H9 (cell line): ENCODE measurements at regions not wholly inside any gene's neighbourhood (a gene's known extent, or its start where the extent isn't known, plus 50 kb on each side); places are given as distances from the start of the nearest gene placed in this dataset.

Experiments used
- DNase-seq: peaks from one replicate; pipeline ENCODE4 v3.0.0-alpha.2; 2017
- H2AFZ ChIP-seq: one replicate; pipeline ENCODE4 v1.6.1; 2013; ENCODE audit warnings: mild to moderate bottlenecking, low read length, control low read depth, moderate library complexity
- H2AK5ac ChIP-seq: 2 replicates; pipeline ENCODE4 v1.6.1; 2013; ENCODE audit warnings: low read length, control low read depth, mixed read lengths; ENCODE audit not compliant: insufficient read length
- H2BK120ac ChIP-seq: one replicate; pipeline ENCODE4 v1.6.1; 2013; ENCODE audit warnings: low read depth, mild to moderate bottlenecking, low read length, control low read depth, inconsistent platforms; ENCODE audit not compliant: poor library complexity, severe bottlenecking
- H2BK12ac ChIP-seq: 2 replicates; pipeline ENCODE4 v1.6.1; 2013; ENCODE audit warnings: low read length, control low read depth, mixed read lengths, low read depth; ENCODE audit not compliant: insufficient read length
- H2BK15ac ChIP-seq: 2 replicates; pipeline ENCODE4 v1.6.1; 2013; ENCODE audit warnings: low read depth, low read length, control low read depth
- H2BK20ac ChIP-seq: one replicate; pipeline ENCODE4 v1.6.1; 2013; ENCODE audit warnings: low read depth, mild to moderate bottlenecking, low read length, control low read depth, inconsistent platforms; ENCODE audit not compliant: poor library complexity, severe bottlenecking
- H2BK5ac ChIP-seq: 2 replicates; pipeline ENCODE4 v1.6.1; 2013; ENCODE audit warnings: low read length, control low read depth, mixed read lengths; ENCODE audit not compliant: insufficient read length
- H3K14ac ChIP-seq: 2 replicates; pipeline ENCODE4 v1.6.1; 2013; ENCODE audit warnings: low read length, control low read depth; ENCODE audit not compliant: insufficient read depth
- H3K18ac ChIP-seq: 2 replicates; pipeline ENCODE4 v1.6.1; 2013; ENCODE audit warnings: low read depth, mild to moderate bottlenecking, mixed read lengths, low read length, control low read depth; ENCODE audit not compliant: insufficient read length
- H3K23ac ChIP-seq: 2 replicates; pipeline ENCODE4 v1.6.1; 2013; ENCODE audit warnings: low read length, control low read depth, mixed read lengths, low read depth; ENCODE audit not compliant: insufficient read length
- H3K23me2 ChIP-seq: 2 replicates; pipeline ENCODE4 v1.6.1; 2013; ENCODE audit warnings: low read depth, mild to moderate bottlenecking, mixed read lengths, low read length, control low read depth; ENCODE audit not compliant: insufficient read length, poor library complexity, severe bottlenecking
- H3K27ac ChIP-seq: 2 replicates; pipeline ENCODE4 v1.5.1; 2013; ENCODE audit warnings: low read length, control low read depth, mixed read lengths, low read depth; ENCODE audit not compliant: insufficient read length
- H3K27me3 ChIP-seq: 2 replicates; pipeline ENCODE4 v1.6.1; 2013; ENCODE audit warnings: low read length, control low read depth, inconsistent platforms; ENCODE audit not compliant: insufficient read depth
- H3K4ac ChIP-seq: 2 replicates; pipeline ENCODE4 v1.6.1; 2013; ENCODE audit warnings: low read depth, mild to moderate bottlenecking, control low read depth, inconsistent platforms, low read length, moderate library complexity
- H3K4me1 ChIP-seq: 2 replicates; pipeline ENCODE4 v1.6.1; 2013; ENCODE audit warnings: low read length, control low read depth, inconsistent platforms; ENCODE audit not compliant: insufficient read depth
- H3K4me2 ChIP-seq: 2 replicates; pipeline ENCODE4 v1.6.1; 2013; ENCODE audit warnings: low read length, control low read depth, mixed read lengths; ENCODE audit not compliant: insufficient read length, insufficient read depth
- H3K56ac ChIP-seq: 2 replicates; pipeline ENCODE4 v1.6.1; 2013; ENCODE audit warnings: low read depth, mild to moderate bottlenecking, mixed read lengths, low read length, control low read depth; ENCODE audit not compliant: insufficient read length
- H3K79me1 ChIP-seq: 2 replicates; pipeline ENCODE4 v1.6.1; 2013; ENCODE audit warnings: low read depth, mild to moderate bottlenecking, moderate library complexity, low read length, control low read depth, inconsistent platforms; ENCODE audit not compliant: insufficient read depth, poor library complexity, severe bottlenecking
- H3K79me2 ChIP-seq: 2 replicates; pipeline ENCODE4 v1.6.1; 2013; ENCODE audit warnings: low read length, control low read depth, inconsistent platforms; ENCODE audit not compliant: insufficient read depth
- H3K9ac ChIP-seq: 2 replicates; pipeline ENCODE4 v1.6.1; 2013; ENCODE audit warnings: low read length, control low read depth, mixed read lengths; ENCODE audit not compliant: insufficient read length; ENCODE audit errors: extremely low read depth
- H3K9me3 ChIP-seq: one replicate; pipeline ENCODE4 v1.6.1; 2013; ENCODE audit warnings: low read depth, low read length, inconsistent platforms; ENCODE audit not compliant: control insufficient read depth
- H3T11ph ChIP-seq: one replicate; pipeline ENCODE4 v1.6.1; 2013; ENCODE audit warnings: mild to moderate bottlenecking, low read length, control low read depth, inconsistent platforms
- H4K20me1 ChIP-seq: one replicate; pipeline ENCODE4 v1.6.1; 2013; ENCODE audit not compliant: control insufficient read depth, insufficient read length, insufficient read depth
- H4K5ac ChIP-seq: 2 replicates; pipeline ENCODE4 v1.6.1; 2013; ENCODE audit warnings: low read depth, mild to moderate bottlenecking, mixed read lengths, low read length, control low read depth; ENCODE audit not compliant: insufficient read length
- H4K8ac ChIP-seq: replicated peaks from 2 replicates; pipeline ENCODE4 v1.6.1; 2013; ENCODE audit warnings: low read length, control low read depth, mixed read lengths, low read depth; ENCODE audit not compliant: insufficient read length
- H4K91ac ChIP-seq: 2 replicates; pipeline ENCODE4 v1.6.1; 2013; ENCODE audit warnings: low read depth, mild to moderate bottlenecking, moderate library complexity, mixed read lengths, low read length, control low read depth; ENCODE audit not compliant: insufficient read length
- H3K27ac Mint-ChIP-seq, 3 experiments: 2 replicates in 2 of 3; 3 replicates in 1 of 3; pipeline ENCODE4 v1.8.0; 2020 to 2021; ENCODE audit warnings: mixed read lengths in 3 of 3, mild to moderate bottlenecking in 1 of 3, moderate library complexity in 1 of 3
- H3K27me3 Mint-ChIP-seq: 2 replicates; pipeline ENCODE4 v1.8.0; 2021; ENCODE audit warnings: low read depth, mild to moderate bottlenecking, moderate library complexity, mixed read lengths
- H3K36me3 Mint-ChIP-seq, 3 experiments: 2 replicates in 2 of 3; 3 replicates in 1 of 3; pipeline ENCODE4 v1.8.0; 2020 to 2021; ENCODE audit warnings: low read depth in 3 of 3, mixed read lengths in 3 of 3; ENCODE audit not compliant: insufficient read depth in 1 of 3
- H3K4me1 Mint-ChIP-seq, 2 experiments: 2 replicates each; pipeline ENCODE4 v1.8.0; 2020; ENCODE audit warnings: mixed read lengths in 2 of 2
- H3K4me3 Mint-ChIP-seq, 2 experiments: 2 replicates in 1 of 2; 3 replicates in 1 of 2; pipeline ENCODE4 v1.8.0; 2020 to 2021; ENCODE audit warnings: mild to moderate bottlenecking in 2 of 2, mixed read lengths in 2 of 2, moderate library complexity in 1 of 2
- H3K9me3 Mint-ChIP-seq, 2 experiments: 2 replicates in 1 of 2; 3 replicates in 1 of 2; pipeline ENCODE4 v1.8.0; 2020; ENCODE audit warnings: mild to moderate bottlenecking in 2 of 2, mixed read lengths in 2 of 2, moderate library complexity in 1 of 2
- CTCF ChIP-seq: fragments of 200-600 bp; sonication (generic); conservative IDR thresholded peaks from 3 replicates; pipeline ENCODE4 v1.8.0; 2021; ENCODE audit warnings: antibody characterized with exemption, mild to moderate bottlenecking
- WGBS: extraction: QIAGEN DNeasy Blood & Tissue Kit; methylation state at CpG from one replicate; pipeline ENCODE4 v1.1.7; 2013; ENCODE audit warnings: missing lambda C conversion rate, low lambda C conversion rate, mixed read lengths; ENCODE audit not compliant: insufficient read length; ENCODE audit errors: extremely low coverage; 5-methylcytosine and 5-hydroxymethylcytosine counted together

- Histone ChIP-seq H2BK15ac (no peak overlapping the region), H3K23me2 (no peaks in the 10 kb centered on the region), H3K18ac (no peak overlapping the region), H3K14ac (no peak overlapping the region), H3T11ph (no peak overlapping the region), H3K4me2 (no peak overlapping the region), H2BK120ac (no peak overlapping the region), H2BK5ac (no peak overlapping the region), H2AK5ac (no peak overlapping the region), H3K27ac (no peak overlapping the region), H3K23ac (no peak overlapping the region), H2AFZ (no peak overlapping the region), H3K4me1 (no peaks in the 10 kb centered on the region), H3K9me3 (no peaks in the 10 kb centered on the region), H2BK20ac (no peak overlapping the region), H3K9ac (no peak overlapping the region), H2BK12ac (no peak overlapping the region), H3K56ac (no peak overlapping the region), H4K5ac (no peak overlapping the region), H3K27me3 (no peaks in the 10 kb centered on the region), H3K79me2 (no peaks in the 10 kb centered on the region), H3K79me1 (no peaks in the 10 kb centered on the region), H3K4ac (no peak overlapping the region), H4K8ac (no peak overlapping the region), H4K20me1 (no peaks in the 10 kb centered on the region), H4K91ac (no peak overlapping the region)
- Mint-ChIP-seq H3K9me3 (no peaks in the 10 kb centered on the region), H3K27ac (no peak overlapping the region), H3K4me1 (peaks cover 5 to 11% of the 10 kb centered on the region in 2 experiments), H3K36me3 (no peaks in the 10 kb centered on the region), H3K4me3 (no peak overlapping the region), H3K27me3 (no peaks in the 10 kb centered on the region)
- peak; percentile 86 for TF ChIP-seq CTCF
- no CpG with 5 or more reads among the region's 8 CpGs for WGBS
- peak; percentile 70 for DNase-seq
These were observed 81.9 kb upstream of the HAO2 start for GRCh38 chr1:119286587-119287181.
